Activated CD4-positive, alpha-beta memory T cell treated with anti-CD3 and anti-CD28 coated beads, Interleukin-2, amount 10 ng/mL, durations not matched to agents 7 days and 5 days (primary cell): ENCODE measurements at regions not wholly inside any gene's neighbourhood (a gene's known extent, or its start where the extent isn't known, plus 50 kb on each side); places are given as distances from the start of the nearest gene placed in this dataset.

Source experiments
- CTCF ChIA-PET: fragments of 350-600 bp; sonication (Branson Sonifier 250); formaldehyde crosslinking; loops from one replicate; lab custom pipeline; 2021; ENCODE audit warnings: antibody characterized with exemption, inconsistent platforms; lab: Charles Lee
- POLR2A ChIA-PET: fragments of 350-600 bp; sonication (Branson Sonifier 250); formaldehyde crosslinking; loops from one replicate; lab custom pipeline; 2021; ENCODE audit warnings: antibody characterized with exemption; lab: Charles Lee
- DNase-seq: peaks from one replicate; pipeline ENCODE4 v3.0.0-alpha.2; 2020
- H3K27ac Mint-ChIP-seq: one replicate; pipeline ENCODE4 v1.8.0; 2021; ENCODE audit warnings: mild to moderate bottlenecking, mixed read lengths
- H3K27me3 Mint-ChIP-seq: one replicate; pipeline ENCODE4 v1.8.0; 2021; ENCODE audit warnings: mixed read lengths
- H3K36me3 Mint-ChIP-seq: one replicate; pipeline ENCODE4 v1.8.0; 2021; ENCODE audit warnings: low read depth, mixed read lengths
- H3K4me1 Mint-ChIP-seq: one replicate; pipeline ENCODE4 v1.8.0; 2021; ENCODE audit warnings: mixed read lengths
- H3K4me3 Mint-ChIP-seq: one replicate; pipeline ENCODE4 v1.8.0; 2021; ENCODE audit warnings: mild to moderate bottlenecking, mixed read lengths
- H3K9me3 Mint-ChIP-seq: one replicate; pipeline ENCODE4 v1.8.0; 2021; ENCODE audit warnings: mixed read lengths

- DNase-seq, result no peak
- Mint-ChIP-seq H3K9me3 (peaks cover 3% of the 10 kb centered on the region), H3K4me1 (no peaks in the 10 kb centered on the region), H3K27me3 (no peaks in the 10 kb centered on the region), H3K4me3 (no peak overlapping the region), H3K27ac (no peak overlapping the region), H3K36me3 (no peaks in the 10 kb centered on the region)
- ChIA-PET POLR2A (no interaction called here), CTCF (no interaction called here)
Measured at GRCh38 chr4:137621056-137621455, 88.8 kb upstream of the PCDH18 start.

GRCh38 chr4:137614491-137614890 lies 82.2 kb upstream of the PCDH18 start:
- Mint-ChIP-seq H3K9me3 (peaks cover 3% of the 10 kb centered on the region), H3K27ac (no peak overlapping the region), H3K36me3 (no peaks in the 10 kb centered on the region), H3K27me3 (no peaks in the 10 kb centered on the region), H3K4me1 (no peaks in the 10 kb centered on the region), H3K4me3 (no peak overlapping the region)
- DNase-seq, result no peak
- ChIA-PET POLR2A (no interaction called here), CTCF (no interaction called here)

GRCh38 chr4:137611998-137612700 lies 79.9 kb upstream of the PCDH18 start:
- Mint-ChIP-seq H3K4me3 (no peak overlapping the region), H3K9me3 (no peaks in the 10 kb centered on the region), H3K27ac (no peak overlapping the region), H3K4me1 (no peaks in the 10 kb centered on the region), H3K27me3 (no peaks in the 10 kb centered on the region), H3K36me3 (no peaks in the 10 kb centered on the region)
- DNase-seq, result no peak
- POLR2A ChIA-PET, result no interaction called here
- CTCF ChIA-PET, result no interaction called here

- POLR2A ChIA-PET, result no interaction called here
- Mint-ChIP-seq H3K27ac (no peak overlapping the region), H3K4me1 (no peaks in the 10 kb centered on the region), H3K27me3 (no peaks in the 10 kb centered on the region), H3K36me3 (no peaks in the 10 kb centered on the region), H3K9me3 (no peaks in the 10 kb centered on the region), H3K4me3 (no peak overlapping the region)
- CTCF ChIA-PET, result no interaction called here
- no peak for DNase-seq
Measured at GRCh38 chr4:137610960-137611359, 78.7 kb upstream of the PCDH18 start.

- Mint-ChIP-seq H3K4me1 (no peaks in the 10 kb centered on the region), H3K36me3 (no peaks in the 10 kb centered on the region), H3K4me3 (no peak overlapping the region), H3K9me3 (no peaks in the 10 kb centered on the region), H3K27me3 (no peaks in the 10 kb centered on the region), H3K27ac (no peak overlapping the region)
- no peak for DNase-seq
- POLR2A ChIA-PET, result no interaction called here
- CTCF ChIA-PET, result no interaction called here
Measured at GRCh38 chr4:137609718-137610430, 77.6 kb upstream of the PCDH18 start.

- Mint-ChIP-seq H3K36me3 (no peaks in the 10 kb centered on the region), H3K4me3 (no peak overlapping the region), H3K4me1 (no peaks in the 10 kb centered on the region), H3K27me3 (no peaks in the 10 kb centered on the region), H3K9me3 (no peaks in the 10 kb centered on the region), H3K27ac (no peak overlapping the region)
- no peak for DNase-seq
- ChIA-PET POLR2A (no interaction called here), CTCF (no interaction called here)
Measured at GRCh38 chr4:137608085-137608484, 75.8 kb upstream of the PCDH18 start.

GRCh38 chr4:137602436-137602835 lies 70.1 kb upstream of the PCDH18 start:
- Mint-ChIP-seq H3K36me3 (no peaks in the 10 kb centered on the region), H3K4me1 (no peaks in the 10 kb centered on the region), H3K27ac (no peak overlapping the region), H3K9me3 (no peaks in the 10 kb centered on the region), H3K4me3 (no peak overlapping the region), H3K27me3 (no peaks in the 10 kb centered on the region)
- ChIA-PET POLR2A (no interaction called here), CTCF (no interaction called here)
- no peak for DNase-seq

GRCh38 chr4:137601934-137602333 lies 69.6 kb upstream of the PCDH18 start:
- ChIA-PET POLR2A (no interaction called here), CTCF (no interaction called here)
- Mint-ChIP-seq H3K36me3 (no peaks in the 10 kb centered on the region), H3K9me3 (no peaks in the 10 kb centered on the region), H3K27me3 (no peaks in the 10 kb centered on the region), H3K4me3 (no peak overlapping the region), H3K27ac (no peak overlapping the region), H3K4me1 (no peaks in the 10 kb centered on the region)
- no peak for DNase-seq

GRCh38 chr4:137599734-137600133 lies 67.4 kb upstream of the PCDH18 start:
- no peak for DNase-seq
- Mint-ChIP-seq H3K27ac (no peak overlapping the region), H3K4me3 (no peak overlapping the region), H3K4me1 (no peaks in the 10 kb centered on the region), H3K27me3 (no peaks in the 10 kb centered on the region), H3K36me3 (no peaks in the 10 kb centered on the region), H3K9me3 (no peaks in the 10 kb centered on the region)
- ChIA-PET CTCF (no interaction called here), POLR2A (no interaction called here)

- Mint-ChIP-seq H3K27ac (no peak overlapping the region), H3K9me3 (no peaks in the 10 kb centered on the region), H3K4me3 (no peak overlapping the region), H3K36me3 (no peaks in the 10 kb centered on the region), H3K4me1 (no peaks in the 10 kb centered on the region), H3K27me3 (no peaks in the 10 kb centered on the region)
- DNase-seq, result no peak
- ChIA-PET CTCF (no interaction called here), POLR2A (no interaction called here)
Measured at GRCh38 chr4:137597752-137598430, 65.6 kb upstream of the PCDH18 start.

- no peak overlapping the region for H3K4me3 Mint-ChIP-seq
- CTCF ChIA-PET, result no interaction called here
Measured at GRCh38 chr4:137587796-137588195, 55.5 kb upstream of the PCDH18 start.

GRCh38 chr4:137583671-137584070 lies 51.4 kb upstream of the PCDH18 start:
- CTCF ChIA-PET, result no interaction called here
- H3K9me3 Mint-ChIP-seq, result no peaks in the 10 kb centered on the region
- no peaks in the 10 kb centered on the region for H3K27me3 Mint-ChIP-seq
- no peak for DNase-seq
- no peak overlapping the region for H3K4me3 Mint-ChIP-seq
- H3K27ac Mint-ChIP-seq, result no peak overlapping the region
- H3K4me1 Mint-ChIP-seq, result no peaks in the 10 kb centered on the region
- POLR2A ChIA-PET, result no interaction called here
- H3K36me3 Mint-ChIP-seq, result no peaks in the 10 kb centered on the region

More at GRCh38 chr4:137587796-137588195, 55.5 kb upstream of the PCDH18 start:
- Mint-ChIP-seq H3K36me3 (no peaks in the 10 kb centered on the region), H3K27ac (no peak overlapping the region), H3K27me3 (no peaks in the 10 kb centered on the region), H3K9me3 (no peaks in the 10 kb centered on the region), H3K4me1 (no peaks in the 10 kb centered on the region)
- POLR2A ChIA-PET, result no interaction called here
- DNase-seq, result no peak
